HL-60/S4 treated with retinoic acid at 250 ng/mL for 4 days and 3 days (cell line): ENCODE measurements at regions not wholly inside any gene's neighbourhood (a gene's known extent, or its start where the extent isn't known, plus 50 kb on each side); places are given as distances from the start of the nearest gene placed in this dataset.
"Not testable (repeated sequence)": the region's sequence is repeated elsewhere in the genome, so short reads cannot be mapped to it uniquely, and the experiment has no call there.

Source experiments
- in situ Hi-C: fragments of 300-500 bp; cut with MboI; formaldehyde crosslinking; loops from 2 replicates; pipeline ENCODE4 v1.7.0; 2022; ENCODE audit warnings: low sequenced_read_pairs

- in situ Hi-C loops, result no loop called here
Measured at GRCh38 chr2:199216253-199216652, 241.5 kb downstream of the SATB2 start.

GRCh38 chr2:199207011-199207410 is 250.7 kb downstream of the SATB2 start:
- in situ Hi-C loops, result no loop called here

- in situ Hi-C loops, result no loop called here
Measured at GRCh38 chr2:199206536-199206935, 251.2 kb downstream of the SATB2 start.

- in situ Hi-C loops, result no loop called here
Measured at GRCh38 chr2:199202964-199203363, 254.8 kb downstream of the SATB2 start.

GRCh38 chr2:199201539-199201938 is 256.2 kb downstream of the SATB2 start:
- in situ Hi-C loops, result no loop called here

GRCh38 chr2:199199797-199200196 is 257.9 kb downstream of the SATB2 start:
- in situ Hi-C loops, result no loop called here

- in situ Hi-C loops, result no loop called here
Measured at GRCh38 chr2:199197448-199197847, 260.3 kb downstream of the SATB2 start.

GRCh38 chr2:199196686-199197085 is 261.1 kb downstream of the SATB2 start:
- in situ Hi-C loops, result no loop called here

GRCh38 chr2:199195927-199196502 is 261.7 kb downstream of the SATB2 start:
- in situ Hi-C loops, result no loop called here

GRCh38 chr2:199191461-199191860 is 266.3 kb downstream of the SATB2 start:
- in situ Hi-C loops, result no loop called here

- in situ Hi-C loops, result no loop called here
Measured at GRCh38 chr2:199189229-199189628, 268.5 kb downstream of the SATB2 start.

- in situ Hi-C loops, result no loop called here
Measured at GRCh38 chr2:199186301-199186751, 271.4 kb downstream of the SATB2 start.

- in situ Hi-C loops, result not testable (repeated sequence)
Measured at GRCh38 chr2:199185174-199185573, 272.6 kb downstream of the SATB2 start.

GRCh38 chr2:199163613-199164458 is 293.9 kb downstream of the SATB2 start:
- in situ Hi-C loops, result no loop called here

- in situ Hi-C loops, result no loop called here
Measured at GRCh38 chr2:199160677-199161465, 296.9 kb downstream of the SATB2 start.

GRCh38 chr2:199160081-199160480 is 297.7 kb downstream of the SATB2 start:
- in situ Hi-C loops, result no loop called here

- in situ Hi-C loops, result no loop called here
Measured at GRCh38 chr2:199148076-199148845, 309.5 kb downstream of the SATB2 start.

GRCh38 chr2:199147216-199147615 is 310.5 kb downstream of the SATB2 start:
- in situ Hi-C loops, result no loop called here

GRCh38 chr2:199144546-199144945 is 313.2 kb downstream of the SATB2 start:
- in situ Hi-C loops, result no loop called here

- in situ Hi-C loops, result no loop called here
Measured at GRCh38 chr2:199144036-199144435, 313.7 kb downstream of the SATB2 start.

GRCh38 chr2:199136681-199137080 is 321.1 kb downstream of the SATB2 start:
- in situ Hi-C loops, result no loop called here
